Fibroblast of villous mesenchyme (primary cell): ENCODE measurements at regions not wholly inside any gene's neighbourhood (a gene's known extent, or its start where the extent isn't known, plus 50 kb on each side); places are given as distances from the start of the nearest gene placed in this dataset.
"Not testable (repeated sequence)": the region's sequence is repeated elsewhere in the genome, so short reads cannot be mapped to it uniquely, and the experiment has no call there.

Experiments used
- DNase-seq: peaks from one replicate; pipeline ENCODE4 v3.0.0-alpha.2; 2010; ENCODE audit warnings: low read depth
- H3K4me3 ChIP-seq: 2 replicates; pipeline ENCODE4 v1.5.1; 2011; ENCODE audit warnings: low read depth, mild to moderate bottlenecking, low read length
- TF ChIP-seq, protein P1 (sequence below): IDR thresholded peaks from 2 replicates; pipeline ENCODE4 v1.5.1; 2012; ENCODE audit warnings: low read depth, mild to moderate bottlenecking, low read length; ENCODE audit not compliant: insufficient read depth

DNA sequence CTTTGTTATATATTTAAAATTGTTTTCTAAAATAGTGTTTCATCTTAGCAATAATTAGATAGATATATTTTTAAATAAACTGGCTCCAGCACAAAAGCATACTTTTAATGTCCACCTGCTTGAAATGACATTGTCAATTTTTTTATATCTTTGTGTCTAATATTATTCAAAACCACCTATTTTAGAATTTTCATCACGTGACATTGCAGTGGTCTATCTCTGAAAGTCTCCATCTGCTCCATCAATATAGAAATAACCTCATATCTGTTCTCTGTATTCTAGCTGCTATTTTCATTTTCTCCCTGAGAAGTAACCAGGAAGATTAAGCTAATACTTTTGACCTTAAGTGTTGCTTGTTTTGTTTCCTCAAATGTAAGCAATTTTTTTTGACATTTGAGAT, 248.0 kb upstream of the CNTNAP5 start:
- TF ChIP-seq, protein P1, sequence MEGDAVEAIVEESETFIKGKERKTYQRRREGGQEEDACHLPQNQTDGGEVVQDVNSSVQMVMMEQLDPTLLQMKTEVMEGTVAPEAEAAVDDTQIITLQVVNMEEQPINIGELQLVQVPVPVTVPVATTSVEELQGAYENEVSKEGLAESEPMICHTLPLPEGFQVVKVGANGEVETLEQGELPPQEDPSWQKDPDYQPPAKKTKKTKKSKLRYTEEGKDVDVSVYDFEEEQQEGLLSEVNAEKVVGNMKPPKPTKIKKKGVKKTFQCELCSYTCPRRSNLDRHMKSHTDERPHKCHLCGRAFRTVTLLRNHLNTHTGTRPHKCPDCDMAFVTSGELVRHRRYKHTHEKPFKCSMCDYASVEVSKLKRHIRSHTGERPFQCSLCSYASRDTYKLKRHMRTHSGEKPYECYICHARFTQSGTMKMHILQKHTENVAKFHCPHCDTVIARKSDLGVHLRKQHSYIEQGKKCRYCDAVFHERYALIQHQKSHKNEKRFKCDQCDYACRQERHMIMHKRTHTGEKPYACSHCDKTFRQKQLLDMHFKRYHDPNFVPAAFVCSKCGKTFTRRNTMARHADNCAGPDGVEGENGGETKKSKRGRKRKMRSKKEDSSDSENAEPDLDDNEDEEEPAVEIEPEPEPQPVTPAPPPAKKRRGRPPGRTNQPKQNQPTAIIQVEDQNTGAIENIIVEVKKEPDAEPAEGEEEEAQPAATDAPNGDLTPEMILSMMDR = no peak
- no peak overlapping the region for H3K4me3 ChIP-seq
- no peak for DNase-seq

DNA sequence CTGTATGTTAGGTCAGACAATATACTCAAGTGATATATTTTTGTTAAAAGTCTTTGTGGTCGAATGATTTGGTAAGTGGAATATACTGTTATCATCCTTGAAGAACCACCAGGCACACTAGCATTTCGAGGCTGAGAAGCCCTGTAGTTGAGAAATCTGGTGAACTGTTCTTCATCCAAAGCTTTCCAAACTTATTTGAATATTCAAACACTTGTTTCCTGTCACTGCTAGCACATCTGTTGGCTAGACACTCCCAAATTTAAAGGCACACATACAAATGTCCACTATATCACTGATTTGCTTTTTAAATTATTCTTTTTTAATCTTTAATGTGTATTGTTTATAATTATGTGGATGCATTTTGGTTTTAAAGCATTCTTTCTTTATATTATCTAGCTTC, 241.9 kb upstream of the CNTNAP5 start:
- TF ChIP-seq, protein P1 = no peak
- no peak for DNase-seq
- no peak overlapping the region for H3K4me3 ChIP-seq

DNA sequence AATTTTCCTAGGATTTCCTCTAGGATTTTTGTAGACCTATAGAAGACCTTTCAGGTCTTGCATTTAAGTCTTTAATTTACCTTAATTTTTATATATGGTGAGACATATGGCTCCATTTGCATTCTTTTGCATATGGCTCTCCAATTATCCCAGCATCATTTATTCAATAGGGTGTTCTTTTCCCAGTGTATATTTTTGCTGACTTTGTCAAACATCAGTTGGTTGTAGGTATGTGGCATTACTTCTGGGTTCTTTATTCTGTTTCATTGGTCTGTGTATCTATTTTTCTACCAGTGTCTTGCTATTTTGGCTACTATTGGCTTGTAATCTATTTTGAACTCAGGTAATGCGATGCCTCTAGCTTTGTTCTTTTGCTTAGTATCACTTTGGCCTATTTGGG, 239.8 kb upstream of the CNTNAP5 start:
- H3K4me3 ChIP-seq = no peak overlapping the region
- TF ChIP-seq, protein P1 = no peak
- no peak for DNase-seq

DNA sequence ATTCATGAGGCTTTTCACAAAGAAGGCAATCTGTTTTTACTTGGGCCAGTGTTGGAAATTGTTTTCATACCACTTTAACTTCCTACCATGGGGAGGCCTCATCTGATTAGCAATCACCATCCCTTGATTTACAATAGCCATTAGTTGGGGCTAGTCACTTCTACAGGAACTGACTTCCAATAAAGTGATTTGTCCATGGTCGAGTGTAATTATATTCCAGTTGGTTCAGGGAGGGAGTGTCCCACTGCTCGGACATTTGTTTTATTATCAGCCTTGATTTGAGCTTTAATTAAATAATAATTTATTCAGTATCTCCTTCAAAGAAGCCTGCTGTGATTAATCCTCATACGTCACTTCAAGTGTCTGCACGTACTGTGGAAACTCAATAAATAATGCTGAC, 233.9 kb upstream of the CNTNAP5 start:
- TF ChIP-seq, protein P1 = no peak
- DNase-seq = no peak
- no peak overlapping the region for H3K4me3 ChIP-seq

DNA sequence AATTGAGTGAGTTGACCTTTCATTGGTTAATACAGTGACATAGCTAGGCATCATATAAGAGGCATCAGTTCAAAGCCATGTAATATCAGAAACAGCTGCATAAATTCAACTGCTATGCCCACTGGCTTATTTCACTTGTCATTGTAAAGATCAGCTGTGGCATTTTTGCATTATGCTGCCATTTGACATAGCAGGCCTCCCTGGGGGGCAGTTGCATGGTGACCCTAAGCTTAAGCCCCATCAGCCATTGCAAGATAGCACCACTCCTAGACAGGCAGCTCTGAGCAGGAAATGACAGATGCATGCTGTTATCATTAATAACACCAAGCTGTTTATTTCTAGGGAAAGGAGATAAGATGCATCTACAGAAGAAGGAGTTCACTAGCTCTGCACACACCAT, 233.4 kb upstream of the CNTNAP5 start:
- H3K4me3 ChIP-seq = no peak overlapping the region
- TF ChIP-seq, protein P1 = no peak
- no peak for DNase-seq

DNA sequence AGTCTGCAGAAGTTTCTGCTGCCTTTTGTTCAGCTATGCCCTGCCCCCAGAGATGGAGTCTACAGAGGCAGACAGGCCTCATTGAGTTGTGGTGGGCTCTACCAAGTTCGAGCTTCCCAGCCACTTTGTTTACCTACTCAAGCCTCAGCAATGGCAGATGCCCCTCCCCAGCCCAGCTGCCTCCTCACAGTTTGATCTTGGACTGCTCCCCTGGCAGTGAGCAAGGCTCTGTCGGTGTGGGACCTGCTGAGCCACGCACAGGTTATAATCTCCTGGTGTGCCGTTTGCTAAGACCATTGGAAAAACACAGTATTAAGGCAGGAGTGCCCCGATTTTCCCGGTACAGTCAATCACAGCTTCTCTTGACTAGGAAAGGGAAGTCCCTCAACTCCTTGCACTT, 221.0 kb upstream of the CNTNAP5 start:
- not testable (repeated sequence) for DNase-seq, H3K4me3 ChIP-seq

DNA sequence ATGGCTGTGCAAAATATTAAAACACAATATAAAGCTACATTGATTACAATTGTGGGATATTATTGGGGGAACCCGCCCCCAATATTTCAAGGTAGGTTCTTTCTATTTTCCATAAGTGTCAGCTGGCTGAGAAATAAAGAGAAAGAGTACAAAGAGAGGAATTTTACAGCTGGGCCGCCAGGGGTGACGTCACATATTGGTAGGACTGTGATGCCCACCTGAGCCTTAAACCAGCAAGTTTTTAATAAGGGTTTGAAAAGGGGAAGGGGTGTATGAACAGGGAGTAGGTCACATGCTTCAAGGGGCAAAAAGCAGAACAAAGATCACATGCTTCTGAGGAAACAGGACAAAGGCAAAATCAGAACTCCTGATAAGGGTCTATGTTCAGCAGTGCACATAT, 219.3 kb upstream of the CNTNAP5 start:
- not testable (repeated sequence) for DNase-seq, H3K4me3 ChIP-seq

DNA sequence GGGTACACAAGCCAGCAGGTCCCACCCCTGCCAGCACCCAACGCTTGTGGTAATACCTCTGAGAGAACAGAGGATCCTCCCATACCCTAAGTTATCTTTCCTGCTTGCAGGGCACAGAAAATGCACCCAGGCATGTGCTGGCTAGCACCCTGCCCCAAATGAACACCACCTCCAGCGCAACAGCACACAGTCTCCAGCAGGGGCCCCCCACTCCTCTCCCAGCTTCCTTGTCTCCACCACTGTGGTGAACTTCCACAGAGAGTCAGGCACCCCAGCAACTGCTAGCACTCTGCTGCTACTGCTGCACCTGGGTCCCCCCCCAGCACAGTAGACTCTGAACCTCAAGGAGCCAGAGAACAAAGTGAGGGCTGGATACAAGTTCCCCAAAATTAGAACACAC, 216.8 kb upstream of the CNTNAP5 start:
- no peak overlapping the region for H3K4me3 ChIP-seq
- TF ChIP-seq, protein P1 = no peak
- DNase-seq = no peak
